GM21381 (cell line): ENCODE measurements at regions not wholly inside any gene's neighbourhood (a gene's known extent, or its start where the extent isn't known, plus 50 kb on each side); places are given as distances from the start of the nearest gene placed in this dataset.

Experiments
- ATAC-seq: cut with Tn5 transposase; IDR thresholded peaks from one replicate; pipeline ENCODE4 v1.9.1; 2021; ENCODE audit warnings: mild to moderate bottlenecking, moderate library complexity; ENCODE audit not compliant: unreplicated experiment

DNA sequence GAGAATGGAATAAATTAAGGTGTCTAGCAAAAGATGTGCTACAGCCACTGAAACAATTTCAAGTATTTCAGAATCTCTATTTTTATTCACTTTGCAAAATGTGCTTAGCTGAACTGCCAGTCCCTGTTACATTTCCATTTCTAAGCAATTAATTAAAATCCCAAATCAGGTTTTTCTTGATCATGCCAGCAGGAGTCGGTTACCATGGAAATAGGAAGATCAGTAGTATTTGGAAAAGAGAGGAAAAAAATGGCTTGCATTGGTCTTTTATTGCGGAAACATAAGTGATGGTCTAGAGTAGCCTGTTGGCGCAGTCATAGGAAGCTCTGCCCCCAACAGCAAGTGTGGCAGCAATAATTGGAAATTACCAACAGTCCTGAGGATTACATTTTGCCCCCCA is 867.1 kb downstream of the GATA3 start:
- ATAC-seq: no peak

DNA sequence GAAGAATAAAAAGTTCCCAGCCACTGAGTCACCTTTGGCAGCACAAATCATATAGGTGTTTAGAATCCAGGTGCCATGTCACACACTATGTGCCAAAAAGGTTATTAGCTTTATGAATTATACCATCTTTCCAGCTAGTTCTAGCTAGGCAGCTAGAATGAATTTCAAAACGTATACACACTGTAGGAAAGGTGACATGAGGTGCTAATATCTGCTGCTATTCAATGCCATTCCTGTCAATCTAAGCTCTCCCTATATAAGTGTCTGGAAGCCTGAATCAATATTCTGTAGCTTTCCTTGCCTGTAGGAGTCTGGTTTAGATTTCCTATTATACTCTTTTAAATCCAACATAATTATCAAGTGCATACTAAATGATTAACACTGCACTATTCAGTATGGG is 868.6 kb downstream of the GATA3 start:
- ATAC-seq: no peak

DNA sequence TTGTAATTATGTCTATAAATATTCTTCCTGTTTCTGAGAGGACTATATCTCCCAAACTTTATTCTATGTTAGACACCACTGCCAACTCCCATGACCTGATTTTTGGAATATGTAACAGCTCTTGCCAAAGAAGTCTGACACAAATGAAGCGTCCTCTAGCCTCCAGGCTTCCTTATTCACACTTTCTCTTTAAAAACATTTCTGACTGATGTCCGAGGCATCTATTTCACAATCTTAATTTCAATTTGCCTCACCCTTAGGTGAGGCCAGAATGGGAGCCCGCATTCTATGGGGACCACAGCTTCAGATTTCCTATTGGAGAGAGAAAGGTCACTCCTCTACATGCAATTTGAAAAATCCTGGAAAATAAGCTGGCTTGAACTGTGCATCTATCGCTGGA is 873.2 kb downstream of the GATA3 start:
- no peak for ATAC-seq

DNA sequence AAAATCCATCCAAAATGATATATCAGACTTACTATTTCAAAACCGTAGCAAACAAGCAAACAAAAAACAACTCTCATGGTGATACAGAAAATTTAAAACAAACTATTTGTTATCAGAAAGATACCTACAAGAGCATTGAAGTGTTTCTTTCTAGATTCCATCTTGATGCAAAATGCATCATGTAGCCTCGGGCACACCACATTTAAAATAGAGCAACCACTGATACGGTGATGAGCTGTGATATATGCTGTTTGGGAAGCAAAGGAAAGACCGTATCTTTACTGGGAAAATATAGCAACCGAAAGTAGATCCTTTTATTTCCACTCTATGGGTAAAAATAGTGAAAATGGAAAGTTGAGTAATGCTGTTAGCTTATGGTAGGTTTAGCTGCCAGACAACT is 892.0 kb downstream of the GATA3 start:
- no peak for ATAC-seq

DNA sequence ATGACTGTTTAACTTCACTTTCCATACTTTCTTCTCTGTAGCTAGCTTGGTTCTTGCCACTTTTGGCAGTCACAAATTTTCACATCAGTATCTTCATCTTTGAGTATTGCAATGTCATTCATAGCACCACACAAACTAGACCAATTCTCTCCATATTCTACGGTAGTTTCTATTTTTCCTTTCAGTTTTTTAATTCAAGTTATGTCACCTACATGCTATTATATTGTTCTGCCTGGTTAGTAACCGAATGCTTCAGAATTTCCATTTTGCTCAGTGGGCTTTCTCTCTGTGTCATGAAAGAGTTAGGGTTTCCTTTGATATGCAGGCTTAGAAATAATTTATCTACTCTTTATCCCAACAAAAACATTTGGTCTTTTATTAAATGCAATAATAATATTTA is 896.5 kb downstream of the GATA3 start:
- no peak for ATAC-seq

DNA sequence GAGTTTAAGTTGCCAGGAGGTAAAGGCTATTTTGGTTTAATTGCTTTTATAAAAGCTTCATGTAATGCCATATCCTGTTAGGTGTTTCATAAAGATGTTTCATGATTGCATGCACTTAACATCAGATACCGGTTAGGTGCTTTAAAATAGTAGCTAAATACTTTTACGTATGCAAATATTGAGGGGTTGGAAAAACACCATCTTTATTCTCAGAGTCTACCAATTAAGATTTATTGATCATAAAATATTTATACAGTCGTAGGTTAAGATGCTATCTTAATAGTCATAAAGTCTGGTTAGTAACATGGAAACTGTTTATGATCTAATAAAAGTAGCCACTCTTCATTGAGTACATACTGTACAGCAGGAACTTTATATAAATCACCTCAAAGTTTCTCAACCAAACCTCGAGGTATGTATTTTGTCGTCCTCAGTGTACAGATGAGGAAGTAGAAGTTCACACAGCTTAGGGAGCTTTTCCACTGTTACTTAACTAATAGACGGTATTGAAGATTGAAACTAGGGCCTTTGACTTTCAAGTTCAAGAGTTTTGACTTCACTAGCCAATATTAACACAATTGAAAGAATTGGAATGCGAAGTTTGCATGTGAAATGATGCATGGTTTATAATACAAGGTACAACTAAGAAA is 897.1 kb downstream of the GATA3 start:
- no peak for ATAC-seq

DNA sequence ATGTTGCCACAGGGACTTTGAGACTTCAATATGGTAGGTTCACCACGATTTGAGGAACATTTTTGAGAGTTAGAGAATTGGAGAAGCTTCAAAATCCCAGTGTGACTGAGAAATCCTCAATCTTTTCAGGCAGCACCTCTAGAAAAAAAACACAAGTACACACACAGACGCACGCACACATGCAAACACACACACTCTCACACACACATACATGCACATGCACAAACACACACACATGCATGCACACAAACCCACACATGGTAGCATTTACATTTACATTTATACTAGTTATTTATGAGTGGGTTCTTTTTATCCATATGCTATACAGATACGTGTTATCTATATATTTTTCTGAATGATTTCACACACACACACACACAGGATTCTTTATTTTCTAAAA is 901.9 kb downstream of the GATA3 start:
- no peak for ATAC-seq

DNA sequence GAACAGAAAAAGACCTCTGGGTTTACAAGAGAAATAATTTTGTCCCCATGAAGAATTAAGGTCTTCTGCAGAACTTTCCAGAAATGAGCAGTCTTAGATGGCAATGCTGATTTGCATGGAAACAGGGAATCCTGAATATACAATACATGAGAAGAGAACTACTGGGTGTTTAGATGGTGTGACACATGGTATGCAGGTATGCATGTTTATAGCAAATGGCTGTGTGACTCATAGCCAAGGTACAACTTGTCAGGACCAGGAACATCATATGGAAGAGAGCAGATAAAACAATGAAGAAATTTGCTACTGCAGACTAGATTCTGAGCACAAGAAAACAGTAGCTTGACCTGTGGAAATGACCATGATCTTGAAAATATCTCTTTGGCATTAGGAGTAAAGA is 907.8 kb downstream of the GATA3 start:
- ATAC-seq: no peak

DNA sequence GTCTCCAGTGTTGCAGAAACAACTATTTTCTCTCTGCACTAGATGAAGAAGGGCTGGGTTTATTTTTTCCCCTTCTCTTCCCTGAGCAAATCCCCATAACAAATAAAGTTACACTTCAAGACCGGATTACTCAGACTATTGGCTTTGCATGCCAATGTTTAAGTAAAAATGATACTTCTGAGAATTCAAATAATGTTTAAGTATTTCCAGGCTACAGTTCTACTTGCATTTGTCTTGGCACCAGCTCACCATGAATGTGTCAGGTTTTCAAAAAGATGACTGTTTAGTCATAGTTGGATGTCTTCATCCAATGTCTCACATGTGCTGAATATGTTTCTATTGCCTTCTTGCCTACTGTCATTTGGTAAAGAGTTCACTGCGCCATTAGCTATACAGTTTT is 912.6 kb downstream of the GATA3 start:
- no peak for ATAC-seq

DNA sequence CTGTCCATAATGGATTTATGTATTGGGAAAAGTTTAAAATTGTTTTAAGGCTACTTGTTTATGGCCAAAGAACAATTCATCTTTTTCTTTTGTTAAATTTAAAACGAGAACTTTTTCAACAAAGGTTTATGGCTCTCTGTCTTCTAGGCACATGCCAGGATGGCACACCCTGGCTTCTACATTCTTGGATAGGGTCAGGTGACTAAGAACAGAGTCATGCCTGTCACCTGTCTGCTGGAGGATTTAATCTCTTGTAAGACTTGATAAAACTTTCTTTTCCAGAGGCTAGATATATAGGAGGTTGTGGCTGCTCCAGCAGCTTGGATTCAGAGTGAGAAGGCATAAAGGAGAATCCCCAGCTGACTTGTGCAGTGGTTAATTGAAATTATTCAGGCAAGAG is 915.4 kb downstream of the GATA3 start:
- no peak for ATAC-seq

DNA sequence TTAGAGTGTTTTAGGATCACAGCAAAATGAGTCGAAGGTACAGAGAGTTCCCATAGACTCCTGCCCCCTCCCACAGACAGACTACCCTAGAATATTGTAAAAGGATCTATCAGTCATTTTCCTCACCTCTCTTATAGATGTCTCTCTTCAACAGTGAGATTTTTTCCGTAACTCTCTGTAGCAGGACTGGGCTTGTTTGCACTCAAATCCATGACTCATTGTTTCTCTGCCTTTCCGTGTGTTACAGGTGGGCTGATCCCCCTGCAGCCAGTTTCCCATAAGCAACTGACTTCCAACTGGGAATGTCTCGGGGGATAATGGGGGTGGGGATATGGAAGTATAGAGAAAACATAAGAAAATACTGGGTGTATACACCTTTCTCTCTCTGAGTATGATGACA is 921.0 kb downstream of the GATA3 start:
- ATAC-seq: no peak

DNA sequence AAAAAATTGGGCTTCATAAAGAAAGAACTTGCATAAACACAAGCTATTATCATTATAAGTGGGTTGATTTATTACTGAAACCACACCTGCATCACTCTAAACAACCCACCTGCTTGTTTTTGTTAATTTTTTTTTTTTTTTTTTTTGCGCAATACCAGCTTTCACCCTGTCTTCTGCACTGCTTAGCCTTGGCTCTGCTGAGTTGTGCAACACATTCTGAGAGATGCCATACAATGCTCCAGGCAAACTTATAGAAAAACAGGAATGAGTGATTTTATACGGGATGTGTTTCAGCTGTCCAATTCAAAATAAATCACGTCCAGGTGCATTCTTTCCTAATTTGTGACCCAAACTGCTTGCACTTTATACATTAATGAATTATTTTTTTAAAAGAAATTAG is 923.6 kb downstream of the GATA3 start:
- no peak for ATAC-seq

DNA sequence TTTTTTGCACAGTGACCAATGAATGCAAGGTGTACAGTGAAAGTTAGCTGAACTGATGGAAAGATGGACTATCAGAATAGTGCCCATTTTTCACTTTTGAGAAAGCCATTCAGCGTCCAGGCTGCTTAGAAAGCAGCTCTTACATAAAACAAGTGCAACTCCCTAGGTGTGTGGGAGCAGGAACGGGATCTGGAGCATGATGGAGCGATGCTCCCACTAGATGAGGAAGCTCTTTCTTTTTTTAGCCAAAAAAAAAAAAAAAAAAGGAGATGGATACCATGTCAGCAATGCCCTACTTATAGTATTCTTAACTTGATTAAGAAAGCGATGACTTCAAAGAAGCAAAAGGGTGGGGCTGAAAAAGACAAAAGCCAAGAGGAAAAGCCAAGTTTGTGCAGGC is 925.5 kb downstream of the GATA3 start:
- no peak for ATAC-seq

DNA sequence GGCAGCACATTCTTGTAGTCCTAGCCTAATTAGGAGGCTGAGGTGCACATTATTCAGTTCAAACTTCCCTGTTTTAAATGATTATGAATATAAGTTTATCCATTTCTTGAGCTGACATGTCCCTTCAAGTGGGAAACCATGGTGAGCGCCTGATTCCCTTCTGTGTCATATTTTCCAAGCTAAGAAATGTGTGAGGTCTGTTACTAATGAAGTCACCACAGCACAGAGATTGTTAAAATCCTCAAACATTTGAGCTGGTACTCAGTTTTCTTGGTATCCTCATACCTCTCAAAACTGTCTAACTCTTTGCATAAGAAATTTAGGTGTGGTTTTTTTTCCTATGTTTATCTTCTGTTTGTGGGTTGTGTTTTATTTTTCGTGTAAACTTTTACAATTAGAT is 926.8 kb downstream of the GATA3 start:
- no peak for ATAC-seq

DNA sequence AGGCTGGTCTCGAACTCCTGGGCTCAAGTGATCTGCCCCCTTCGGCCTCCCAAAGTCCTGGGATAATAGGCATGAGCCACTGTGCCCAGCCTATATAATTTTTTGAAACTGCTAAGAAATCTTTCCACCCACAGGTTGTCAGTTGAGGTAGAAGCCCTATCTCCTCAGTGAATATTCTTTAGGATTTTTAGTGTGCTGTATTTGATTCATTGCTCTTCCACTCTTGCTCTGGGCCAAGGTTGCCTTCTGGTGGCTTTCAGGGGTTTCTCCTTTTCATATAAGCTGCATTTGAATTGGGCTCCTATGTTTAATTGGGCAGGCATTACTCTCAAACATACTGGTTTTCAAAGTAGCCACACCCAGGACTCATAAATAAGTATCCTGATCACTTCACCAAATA is 931.2 kb downstream of the GATA3 start:
- ATAC-seq: no peak

DNA sequence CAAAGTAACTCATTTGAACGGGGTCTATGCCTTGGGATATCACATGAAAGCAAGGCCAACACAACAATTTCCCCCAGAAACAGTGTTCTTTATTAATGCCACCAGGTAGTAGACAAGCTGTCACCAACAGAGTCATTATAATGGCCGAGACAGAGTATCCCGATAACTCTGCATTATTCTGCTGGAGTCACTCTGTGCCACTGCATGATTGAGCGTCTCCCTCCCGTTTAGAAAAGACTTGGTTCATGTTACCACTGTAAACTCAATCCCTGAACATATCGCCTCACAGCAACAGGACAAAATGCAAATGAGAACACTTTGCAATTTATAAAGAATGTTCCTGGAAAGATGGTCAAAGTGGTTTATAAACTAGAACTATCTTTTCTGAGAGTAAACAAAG is 932.5 kb downstream of the GATA3 start:
- no peak for ATAC-seq

DNA sequence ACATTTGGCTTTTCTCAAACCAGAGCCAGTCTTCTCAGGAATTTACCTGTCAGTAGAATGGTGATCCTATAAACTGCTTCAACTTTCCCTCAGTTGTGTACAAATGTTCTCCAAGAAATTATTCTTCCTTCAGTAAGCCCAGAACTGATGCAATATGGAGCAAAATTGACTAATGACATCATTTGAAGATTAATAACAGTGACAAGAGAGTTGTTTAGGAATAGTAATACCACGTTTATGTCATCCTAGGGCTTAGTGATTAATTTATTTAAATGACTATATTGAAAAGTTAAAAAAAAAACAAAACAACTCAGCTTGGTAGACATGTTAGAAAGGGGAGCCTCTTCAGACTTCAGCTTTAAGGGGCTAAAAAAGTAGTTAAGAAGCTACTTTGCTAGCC is 933.2 kb downstream of the GATA3 start:
- no peak for ATAC-seq

DNA sequence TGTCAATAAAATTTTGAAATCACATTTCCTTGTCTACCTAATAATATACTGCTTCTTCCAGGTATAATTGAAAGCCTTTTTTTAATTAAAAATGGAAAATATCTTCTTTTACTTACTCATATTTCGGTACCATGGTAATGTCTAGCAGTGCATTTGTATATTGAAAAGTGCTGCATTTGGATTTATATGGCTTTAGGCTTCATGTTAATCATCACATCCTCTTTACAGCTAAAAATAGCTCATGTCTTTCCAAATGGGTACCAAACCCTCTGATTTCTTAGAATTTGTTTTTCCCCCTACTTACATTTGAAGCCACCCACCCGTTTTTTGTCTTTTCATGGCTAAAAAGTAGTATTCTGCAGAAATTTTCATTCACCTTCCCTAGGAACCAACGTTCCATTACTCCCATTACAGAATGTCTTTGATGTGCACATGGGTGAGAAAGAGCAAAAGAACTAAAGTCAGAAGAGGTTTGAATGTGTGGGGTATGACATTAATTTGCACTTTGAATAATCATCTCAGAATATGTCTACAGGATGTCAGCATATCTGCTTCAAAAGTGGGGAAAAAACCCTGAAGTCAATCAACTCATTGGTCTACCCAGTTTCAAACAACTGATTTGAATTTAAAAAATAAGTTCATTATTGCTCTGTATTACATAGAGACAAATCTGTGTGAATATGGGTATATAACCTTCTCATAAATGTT is 935.9 kb downstream of the GATA3 start:
- ATAC-seq: no peak

DNA sequence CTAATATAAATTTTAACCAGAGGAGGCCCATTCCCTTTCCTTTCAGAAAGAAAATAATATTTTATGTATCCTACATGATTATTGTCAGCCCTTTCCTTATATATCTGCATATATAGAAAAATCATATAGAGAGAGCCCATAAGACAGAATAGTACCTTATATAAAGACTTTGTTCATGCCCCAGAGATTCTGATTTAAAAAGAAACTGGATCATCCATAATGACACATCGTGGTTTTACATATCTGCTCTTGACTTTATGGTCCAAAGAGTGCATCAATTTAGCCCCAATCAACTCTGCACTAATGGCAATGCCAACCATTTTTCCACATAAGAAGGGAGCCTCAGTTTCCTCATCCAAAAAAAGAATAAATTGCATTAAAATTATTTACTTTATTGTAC is 937.5 kb downstream of the GATA3 start:
- ATAC-seq: no peak

DNA sequence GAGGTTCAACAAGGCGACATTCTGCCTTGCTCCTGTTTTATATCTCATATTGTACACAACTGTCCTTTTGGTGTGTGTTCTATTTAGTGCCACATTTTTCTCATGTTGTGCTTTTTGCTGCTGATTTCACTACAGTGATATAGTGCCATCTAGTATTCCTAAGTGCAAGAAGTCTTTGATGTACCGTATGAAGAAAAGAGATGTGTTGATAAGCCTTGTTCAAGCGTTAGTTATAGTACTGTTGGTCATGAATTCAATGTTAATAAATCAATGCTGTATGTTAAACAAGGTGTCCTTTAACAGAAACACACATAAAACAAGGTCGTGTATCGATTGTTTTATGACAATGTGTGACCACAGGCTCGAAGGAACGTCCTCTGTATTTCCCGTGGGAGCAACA is 939.4 kb downstream of the GATA3 start:
- no peak for ATAC-seq

DNA sequence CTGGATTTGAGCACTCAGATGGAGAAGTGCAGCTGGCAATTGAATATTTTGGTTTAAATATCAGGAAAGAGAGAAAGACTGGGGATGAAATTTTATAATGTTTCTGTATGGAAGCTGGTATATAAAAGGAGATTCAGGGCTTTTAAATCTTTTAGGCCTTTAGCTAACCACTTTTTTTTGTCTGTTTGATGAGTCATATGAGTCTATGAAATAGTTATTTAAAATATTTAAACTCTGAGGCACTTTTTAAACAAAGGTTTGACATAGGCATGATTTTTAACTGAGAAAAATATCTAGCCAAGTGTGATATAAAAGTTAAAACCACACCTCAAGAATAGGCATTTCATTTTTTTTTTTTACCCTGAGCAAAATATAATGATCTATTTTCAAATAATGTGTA is 944.3 kb downstream of the GATA3 start:
- ATAC-seq: no peak

DNA sequence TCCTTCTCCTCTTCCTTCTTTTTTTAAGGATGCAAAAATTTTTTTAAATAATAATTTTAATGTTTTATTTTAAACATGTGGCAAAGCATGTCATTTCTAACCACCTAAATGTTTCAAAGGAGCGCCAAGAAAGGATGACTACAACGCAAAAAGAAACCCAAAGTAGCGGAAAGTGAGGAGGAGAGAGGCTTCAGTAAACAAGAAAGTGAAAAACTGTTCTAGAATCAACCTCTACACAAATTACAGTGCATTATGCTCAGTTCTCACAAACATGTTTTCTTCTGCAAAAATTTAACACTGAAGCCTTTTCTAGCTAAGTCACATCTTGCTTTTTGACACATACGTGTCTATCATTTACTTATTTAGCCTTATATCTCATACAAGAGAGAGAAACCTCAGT is 948.6 kb downstream of the GATA3 start:
- ATAC-seq: no peak

DNA sequence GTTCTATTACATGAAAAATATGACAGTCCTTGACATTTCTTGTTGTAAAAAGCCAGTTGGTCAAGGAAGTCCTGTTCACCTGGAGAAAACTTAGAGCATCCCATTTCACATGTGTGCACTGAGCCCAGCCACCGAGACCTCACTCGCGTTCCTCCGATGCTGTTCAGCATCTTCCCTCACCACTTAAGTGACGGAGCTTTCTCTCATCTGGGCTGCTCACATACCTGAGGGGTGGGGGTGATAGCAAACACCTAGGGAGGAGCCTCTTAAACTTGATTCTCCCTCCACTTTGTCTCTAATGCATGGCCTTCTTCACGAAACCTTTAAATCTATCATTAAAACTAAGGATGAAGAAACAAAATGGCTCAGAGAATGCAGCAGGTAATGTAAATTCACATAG is 950.2 kb downstream of the GATA3 start:
- no peak for ATAC-seq
